ENCODE measurements at regions not wholly inside any gene's neighbourhood (a gene's known extent, or its start where the extent isn't known, plus 50 kb on each side); places are given as distances from the start of the nearest gene placed in this dataset.

- Histone ChIP-seq H3K27me3 (ENCODE audit: control insufficient read depth, insufficient read depth, low read length) (no peaks in the 10 kb centered on the region), H3K9me3 (ENCODE audit: control insufficient read depth in 2 of 3, insufficient read depth in 1 of 3, low read length in 3 of 3) (no peaks in the 10 kb centered on the region), H3K36me3 (ENCODE audit: control insufficient read depth in 2 of 3, insufficient read depth in 3 of 3, low read length in 3 of 3) (no peaks in the 10 kb centered on the region), H3K4me3 (ENCODE audit: low read length in 3 of 3) (no peak overlapping the region), H3K4me1 (ENCODE audit: control insufficient read depth in 2 of 3, insufficient read depth in 2 of 3, low read depth in 1 of 3, low read length in 3 of 3) (no peaks in the 10 kb centered on the region), H3K9ac (ENCODE audit: low read length in 3 of 3) (no peak overlapping the region), H3K27ac (ENCODE audit: low read depth in 2 of 2, low read length in 2 of 2) (no peak overlapping the region)
- no peak for FAIRE-seq
- DNase-seq = no peak
- intact Hi-C loops (cut with DNase I) = no loop called here
- TF ChIP-seq CTCF (IDR thresholded peaks at IDR 0.05; ENCODE audit: borderline replicate concordance, extremely low read depth, insufficient read depth) = no peak
Observed at GRCh38 chr20:48065833-48066232, 280.6 kb upstream of the SULF2 start.

GRCh38 chr20:48064929-48065328 is 279.6 kb upstream of the SULF2 start:
- DNase-seq (peak in 2 of 5 donors; percentile 44 to 56), FAIRE-seq (no peak)
- no peak overlapping the region for H3K4me3 ChIP-seq (ENCODE audit: low read length in 3 of 3)
- H3K4me1 ChIP-seq (ENCODE audit: control insufficient read depth in 2 of 3, insufficient read depth in 2 of 3, low read depth in 1 of 3, low read length in 3 of 3) = no peaks in the 10 kb centered on the region
- H3K27me3 ChIP-seq (ENCODE audit: control insufficient read depth, insufficient read depth, low read length) = no peaks in the 10 kb centered on the region
- no peaks in the 10 kb centered on the region for H3K36me3 ChIP-seq (ENCODE audit: control insufficient read depth in 2 of 3, insufficient read depth in 3 of 3, low read length in 3 of 3)
- TF ChIP-seq CTCF (IDR thresholded peaks at IDR 0.05; ENCODE audit: borderline replicate concordance, extremely low read depth, insufficient read depth) = no peak
- H3K9ac ChIP-seq (ENCODE audit: low read length in 3 of 3) = no peak overlapping the region
- no peaks in the 10 kb centered on the region for H3K9me3 ChIP-seq (ENCODE audit: control insufficient read depth in 2 of 3, insufficient read depth in 1 of 3, low read length in 3 of 3)
- no peak overlapping the region for H3K27ac ChIP-seq (ENCODE audit: low read depth in 2 of 2, low read length in 2 of 2)
- intact Hi-C loops (cut with DNase I) = no loop called here

GRCh38 chr20:48060841-48061720 is 275.8 kb upstream of the SULF2 start:
- DNase-seq (no peak), FAIRE-seq (no peak)
- no peak overlapping the region for H3K9ac ChIP-seq (ENCODE audit: low read length in 3 of 3)
- TF ChIP-seq CTCF (IDR thresholded peaks at IDR 0.05; ENCODE audit: borderline replicate concordance, extremely low read depth, insufficient read depth) = no peak
- H3K4me1 ChIP-seq (ENCODE audit: control insufficient read depth in 2 of 3, insufficient read depth in 2 of 3, low read depth in 1 of 3, low read length in 3 of 3) = no peaks in the 10 kb centered on the region
- no peak overlapping the region for H3K27ac ChIP-seq (ENCODE audit: low read depth in 2 of 2, low read length in 2 of 2)
- no peaks in the 10 kb centered on the region for H3K9me3 ChIP-seq (ENCODE audit: control insufficient read depth in 2 of 3, insufficient read depth in 1 of 3, low read length in 3 of 3)
- H3K36me3 ChIP-seq (ENCODE audit: control insufficient read depth in 2 of 3, insufficient read depth in 3 of 3, low read length in 3 of 3) = no peaks in the 10 kb centered on the region
- no peaks in the 10 kb centered on the region for H3K27me3 ChIP-seq (ENCODE audit: control insufficient read depth, insufficient read depth, low read length)
- intact Hi-C loops (cut with DNase I) = no loop called here
- H3K4me3 ChIP-seq (ENCODE audit: low read length in 3 of 3) = no peak overlapping the region
